K562 (cell line): ENCODE measurements at regions not wholly inside any gene's neighbourhood (a gene's known extent, or its start where the extent isn't known, plus 50 kb on each side); places are given as distances from the start of the nearest gene placed in this dataset.
A peak's percentile ranks its signal among the peaks of the same experiment; 100 is the strongest.

ENCODE experiments used
- ATAC-seq: fragments of 200-7000 bp; cut with Tn5 transposase; 3 replicates; pipeline ENCODE4 v1.9.1; 2020; ENCODE audit warnings: moderate library complexity
- BruUV-seq: library from RNA; stranded (reverse); fragments of 400-500 nt; replicated peaks from 2 replicates; lab custom pipeline; 2021; lab: Mats Ljungman, UMichigan
- CTCF ChIA-PET: fragments of 300-600 bp; formaldehyde crosslinking; extraction: SDS; loops from one replicate; lab custom pipeline; 2021; ENCODE audit warnings: low intra/inter-chr PET ratio; lab: Yijun Ruan, JAX
- POLR2A ChIA-PET: fragments of 300-600, 350-650 bp; sonication (Branson Sonifier 250); formaldehyde crosslinking; extraction: SDS; loops from one replicate; lab custom pipeline; 2021; ENCODE audit warnings: antibody characterized with exemption, inconsistent platforms; lab: Yijun Ruan, JAX
- DNase-seq, 4 experiments: peaks; one replicate each; pipeline versions ENCODE4 v3.0.0 to v3.0.0-alpha.2; 2011 to 2018; ENCODE audit warnings: low spot score in 3 of 4, mixed read lengths in 3 of 4; ENCODE audit errors: extremely low read depth in 1 of 4
- FAIRE-seq: peaks from 2 replicates; lab custom pipeline; 2011; peaks lifted over from hg19 to GRCh38; lab: Jason Lieb, UNC
- H2AFZ ChIP-seq: 2 replicates; pipeline ENCODE4 v1.6.0; 2011; ENCODE audit warnings: low read depth, low read length, control low read depth, inconsistent platforms
- H3K27ac ChIP-seq: fragments of 200-600 bp; 3 replicates; pipeline ENCODE4 v1.8.0; 2011; ENCODE audit warnings: low read depth, mild to moderate bottlenecking, control low read depth, inconsistent platforms, low read length, moderate library complexity, mixed read lengths; ENCODE audit errors: extremely low read depth
- H3K27me3 ChIP-seq, 2 experiments: fragments of 300-600 bp in 1 of 2; 2 replicates in 1 of 2; 3 replicates in 1 of 2; pipeline versions ENCODE4 v1.6.0 to v1.8.0; 2011; ENCODE audit warnings: inconsistent platforms in 2 of 2, low read length in 2 of 2, mild to moderate bottlenecking in 1 of 2, mixed read lengths in 1 of 2, moderate library complexity in 1 of 2; ENCODE audit not compliant: control insufficient read depth in 2 of 2, insufficient read depth in 2 of 2
- H3K36me3 ChIP-seq: fragments of 300-600 bp; 3 replicates; pipeline ENCODE4 v1.8.0; 2011; ENCODE audit warnings: mild to moderate bottlenecking, low read length, inconsistent platforms; ENCODE audit not compliant: control insufficient read depth, insufficient read depth
- H3K4me1 ChIP-seq, 2 experiments: fragments of 200-600 bp in 1 of 2; replicated peaks in 1 of 2; 2 replicates in 1 of 2; 3 replicates in 1 of 2; pipeline versions ENCODE4 v1.5.1 to v1.8.0; 2011; ENCODE audit warnings: inconsistent platforms in 2 of 2, low read length in 2 of 2, mild to moderate bottlenecking in 1 of 2, mixed read lengths in 1 of 2, moderate library complexity in 1 of 2; ENCODE audit not compliant: control insufficient read depth in 2 of 2, insufficient read depth in 2 of 2
- H3K4me2 ChIP-seq: 2 replicates; pipeline ENCODE4 v1.6.1; 2011; ENCODE audit warnings: low read length, control low read depth, inconsistent platforms, mixed read lengths; ENCODE audit not compliant: insufficient read depth
- H3K4me3 ChIP-seq: fragments of 200-600 bp; sonication (generic), shearing (Covaris generic); 2 replicates; pipeline ENCODE4 v1.5.1; 2016; ENCODE audit warnings: control low read depth, inconsistent platforms
- H3K79me2 ChIP-seq: fragments of 200-600 bp; 3 replicates; pipeline ENCODE4 v1.8.0; 2011; ENCODE audit warnings: low read length, inconsistent platforms; ENCODE audit not compliant: control insufficient read depth, insufficient read depth
- H3K9ac ChIP-seq, 2 experiments: 2 replicates each; pipeline versions ENCODE4 v1.6.0 to v1.6.1; 2011; ENCODE audit warnings: low read depth in 2 of 2, low read length in 2 of 2, control low read depth in 1 of 2, inconsistent platforms in 1 of 2, mild to moderate bottlenecking in 1 of 2, mixed read lengths in 1 of 2; ENCODE audit not compliant: insufficient read depth in 1 of 2
- H3K9me1 ChIP-seq: one replicate; pipeline ENCODE4 v1.6.0; 2011; ENCODE audit warnings: inconsistent platforms, mild to moderate bottlenecking, low read length, moderate library complexity; ENCODE audit not compliant: control insufficient read depth, insufficient read depth
- H3K9me3 ChIP-seq: replicated peaks from 2 replicates; pipeline ENCODE4 v1.5.1; 2011; ENCODE audit warnings: low read depth, low read length, inconsistent platforms; ENCODE audit not compliant: control insufficient read depth, insufficient read depth
- H4K20me1 ChIP-seq: replicated peaks from 2 replicates; pipeline ENCODE4 v1.6.1; 2011; ENCODE audit warnings: low read length, inconsistent platforms, mixed read lengths; ENCODE audit not compliant: control insufficient read depth, insufficient read depth
- CREB3L1 ChIP-seq: fragments of 450-650 bp; IDR thresholded peaks from 2 replicates; pipeline ENCODE4 v1.6.1; 2014; ENCODE audit warnings: low read depth, mild to moderate bottlenecking, moderate library complexity, borderline replicate concordance
- CSDE1 ChIP-seq, 2 experiments: fragments of 450-650 bp; IDR thresholded peaks; 2 replicates each; pipeline ENCODE4 v1.6.1; 2016; ENCODE audit warnings: mild to moderate bottlenecking in 1 of 2
- HINFP ChIP-seq: fragments of 450-650 bp; conservative IDR thresholded peaks from 2 replicates; pipeline ENCODE4 v1.6.1; 2016; ENCODE audit warnings: missing genetic modification characterization, low read depth, mild to moderate bottlenecking, control low read depth, missing compliant biosample characterization
- KHSRP ChIP-seq: fragments of 450-650 bp; IDR thresholded peaks from 2 replicates; pipeline ENCODE4 v1.6.1; 2017
- MAX ChIP-seq: sonication (generic); formaldehyde crosslinking; IDR thresholded peaks from 2 replicates; pipeline ENCODE4 v1.9.0; 2022; ENCODE audit warnings: mild to moderate bottlenecking, missing genetic modification reagents
- MIER1 ChIP-seq: fragments of 450-650 bp; IDR thresholded peaks from 2 replicates; pipeline ENCODE4 v1.6.1; 2016; ENCODE audit warnings: antibody characterized with exemption, mild to moderate bottlenecking, low read depth
- MTA3 ChIP-seq: fragments of 450-650 bp; formaldehyde crosslinking; IDR thresholded peaks from 2 replicates; pipeline ENCODE4 v1.6.1; 2017; ENCODE audit warnings: mild to moderate bottlenecking, borderline replicate concordance
- NR0B1 ChIP-seq: fragments of 450-650 bp; IDR thresholded peaks from one replicate; pipeline ENCODE4 v1.6.1; 2018; ENCODE audit warnings: mild to moderate bottlenecking, moderate library complexity; ENCODE audit not compliant: partially characterized antibody
- POLR2AphosphoS2 ChIP-seq: IDR thresholded peaks from 2 replicates; pipeline ENCODE4 v1.6.1; 2012; ENCODE audit warnings: low read length, improper control_type of control experiment
- SMARCC2 ChIP-seq: fragments of 450-650 bp; IDR thresholded peaks from 2 replicates; pipeline ENCODE4 v1.6.1; 2017; ENCODE audit warnings: antibody characterized with exemption, moderate library complexity, mild to moderate bottlenecking, low read depth
- TAF1 ChIP-seq: IDR thresholded peaks from 2 replicates; pipeline ENCODE4 v1.6.1; 2011; ENCODE audit warnings: mild to moderate bottlenecking, low read length, moderate library complexity; ENCODE audit not compliant: insufficient read depth, control insufficient read depth, severe bottlenecking; ENCODE audit errors: extremely low read depth
- TFAP4 ChIP-seq: sonication (generic); formaldehyde crosslinking; IDR thresholded peaks from 2 replicates; pipeline ENCODE4 v1.8.0; 2022; ENCODE audit warnings: missing genetic modification reagents, mild to moderate bottlenecking, moderate library complexity, borderline replicate concordance
- USF1 ChIP-seq: sonication (generic); formaldehyde crosslinking; IDR thresholded peaks from 2 replicates; pipeline ENCODE4 v1.9.0; 2022; ENCODE audit warnings: mild to moderate bottlenecking, missing genetic modification reagents
- ZNF217 ChIP-seq: sonication (generic); formaldehyde crosslinking; IDR thresholded peaks from 2 replicates; pipeline ENCODE4 v1.8.0; 2022; ENCODE audit warnings: mild to moderate bottlenecking, missing genetic modification reagents
- WGBS: fragments of 100-300 bp; shearing (Covaris generic); methylation state at CpG from one replicate; pipeline ENCODE4 v1.1.6; 2016; ENCODE audit warnings: low coverage, mixed read lengths; ENCODE audit not compliant: insufficient coverage; ENCODE audit errors: missing lambda C conversion rate; 5-methylcytosine and 5-hydroxymethylcytosine counted together
- in situ Hi-C: fragments of 300-500 bp; cut with MboI; formaldehyde crosslinking; loops from 4 replicates; pipeline ENCODE4 v1.15.0; 2018; ENCODE audit warnings: inconsistent platforms, mixed read lengths
- intact Hi-C: fragments of 100-400 bp; cut with micrococcal nuclease; formaldehyde crosslinking; loops from 2 replicates; pipeline ENCODE4 v1.14.2; 2022

GRCh38 chr15:58306591-58307312 lies 125.0 kb upstream of the LIPC start:
- Histone ChIP-seq H2AFZ (peak overlapping the region; percentile 62), H3K9me3 (no peaks in the 10 kb centered on the region), H3K36me3 (no peaks in the 10 kb centered on the region), H3K79me2 (no peaks in the 10 kb centered on the region), H3K9ac (no peak overlapping the region), H3K27ac (no peak overlapping the region), H4K20me1 (no peaks in the 10 kb centered on the region), H3K4me3 (no peak overlapping the region), H3K9me1 (no peaks in the 10 kb centered on the region), H3K4me2 (no peak overlapping the region), H3K4me1 (peaks cover 4 to 11% of the 10 kb centered on the region in 2 experiments; a peak in 4 of 5 replicates), H3K27me3 (no peaks in the 10 kb centered on the region)
- ATAC-seq (no peak), FAIRE-seq (no peak), DNase-seq (no peak)
- 26% methylated on average over 4 of the region's 4 CpGs for whole genome bisulfite sequencing
- POLR2A ChIA-PET = interaction anchor here (1.1 kb wide), 1 partner anchor 9 kb away, joined by 5 read pairs; no protein-coding TSS in a partner anchor
- in situ Hi-C loops (no loop called here), intact Hi-C loops (loop anchor here (5.0 kb wide), 1 partner anchor 46 kb away; no protein-coding TSS in a partner anchor)
- no TSS peak for BruUV-seq
- CTCF ChIA-PET = interaction anchor here (0.7 kb wide), 1 partner anchor 470 kb away, joined by 3 read pairs; no protein-coding TSS in a partner anchor
- no peak for TF ChIP-seq TFAP4 (CRISPR knock-in tag)
- TF ChIP-seq CSDE1 (IDR thresholded peaks at IDR 0.05) = no peak
- no peak for TF ChIP-seq NR0B1
- TF ChIP-seq SMARCC2 = no peak
- no peak for TF ChIP-seq TAF1
- TF ChIP-seq HINFP = no peak
- TF ChIP-seq CREB3L1 = no peak
- TF ChIP-seq MTA3 = no peak
- no peak for TF ChIP-seq MAX (CRISPR knock-in tag)
- TF ChIP-seq POLR2AphosphoS2 = no peak
- TF ChIP-seq USF1 (CRISPR knock-in tag) = no peak
- TF ChIP-seq KHSRP = no peak
- no peak for TF ChIP-seq MIER1
- no peak for TF ChIP-seq ZNF217 (CRISPR knock-in tag)
